Peyer's patch (tissue), 4 donors: ENCODE measurements at regions not wholly inside any gene's neighbourhood (a gene's known extent, or its start where the extent isn't known, plus 50 kb on each side); places are given as distances from the start of the nearest gene placed in this dataset.

Experiments
- DNase-seq, 3 donors: peaks; one replicate each; pipeline ENCODE4 v3.0.0-alpha.2; 2017 to 2019
- H3K27ac ChIP-seq, 4 donors: fragments of 200-600 bp; sonication (generic); one replicate each; pipeline ENCODE4 v1.5.1; 2016 to 2019
- H3K27me3 ChIP-seq, 2 donors: fragments of 200-600 bp; sonication (generic); one replicate each; pipeline ENCODE4 v1.5.1; 2019
- H3K36me3 ChIP-seq, 3 donors: fragments of 200-600 bp; sonication (generic); one replicate each; pipeline ENCODE4 v1.5.1; 2016 to 2019
- H3K4me1 ChIP-seq, 4 donors: fragments of 200-600 bp; sonication (generic); one replicate each; pipeline ENCODE4 v1.5.1; 2016 to 2019
- H3K4me3 ChIP-seq, 4 donors: fragments of 200-600 bp; sonication (generic); 1 replicate in 3 of 4; 2 replicates in 1 of 4; pipeline ENCODE4 v1.5.1; 2016 to 2019; ENCODE audit warnings: mild to moderate bottlenecking in 1 of 4
- H3K9me3 ChIP-seq, 4 donors: fragments of 200-600 bp; sonication (generic); one replicate each; pipeline ENCODE4 v1.5.1; 2016 to 2019; ENCODE audit warnings: mild to moderate bottlenecking in 1 of 4
- CTCF ChIP-seq, 6 experiments: fragments of 450-650 bp in 4 of 6; fragments of 200-600 bp in 2 of 6; sonication (generic) in 1 of 6; IDR thresholded peaks; one replicate each; pipeline ENCODE4 v1.5.1; 2017 to 2019; ENCODE audit warnings: antibody characterized with exemption in 6 of 6, mild to moderate bottlenecking in 3 of 6, moderate library complexity in 1 of 6
- POLR2A ChIP-seq, 2 donors: fragments of 450-650 bp; IDR thresholded peaks; one replicate each; pipeline ENCODE4 v1.5.1; 2017; ENCODE audit warnings: antibody characterized with exemption in 2 of 2, mild to moderate bottlenecking in 2 of 2, moderate library complexity in 2 of 2

GRCh38 chr6:22929311-22929985 is 360.1 kb downstream of the HDGFL1 start:
- Histone ChIP-seq H3K4me1 (no peaks in the 10 kb centered on the region), H3K36me3 (no peaks in the 10 kb centered on the region), H3K9me3 (no peaks in the 10 kb centered on the region), H3K27ac (no peak overlapping the region), H3K27me3 (no peaks in the 10 kb centered on the region), H3K4me3 (no peak overlapping the region)
- no peak for DNase-seq
- TF ChIP-seq POLR2A (IDR thresholded peaks at IDR 0.05), result no peak
- no peak for TF ChIP-seq CTCF (IDR thresholded peaks at IDR 0.05)

- DNase-seq, result no peak
- H3K27me3 ChIP-seq, result no peaks in the 10 kb centered on the region
- H3K27ac ChIP-seq, result no peak overlapping the region
- TF ChIP-seq POLR2A (IDR thresholded peaks at IDR 0.05) (no peak), CTCF (IDR thresholded peaks at IDR 0.05) (no peak)
- H3K4me1 ChIP-seq, result no peaks in the 10 kb centered on the region
- no peaks in the 10 kb centered on the region for H3K9me3 ChIP-seq
- H3K4me3 ChIP-seq, result no peak overlapping the region
- no peaks in the 10 kb centered on the region for H3K36me3 ChIP-seq
These were observed 371.4 kb downstream of the HDGFL1 start for GRCh38 chr6:22940581-22941290.

- no peaks in the 10 kb centered on the region for H3K9me3 ChIP-seq
- no peaks in the 10 kb centered on the region for H3K27me3 ChIP-seq
- H3K27ac ChIP-seq, result no peak overlapping the region
- no peak for DNase-seq
- no peaks in the 10 kb centered on the region for H3K36me3 ChIP-seq
- H3K4me3 ChIP-seq, result no peak overlapping the region
- no peak for TF ChIP-seq CTCF (IDR thresholded peaks at IDR 0.05)
- TF ChIP-seq POLR2A (IDR thresholded peaks at IDR 0.05), result no peak
- H3K4me1 ChIP-seq, result no peaks in the 10 kb centered on the region
These were observed 373.0 kb downstream of the HDGFL1 start for GRCh38 chr6:22942403-22942802.

GRCh38 chr6:22943327-22943726 is 374.0 kb downstream of the HDGFL1 start:
- Histone ChIP-seq H3K27me3 (no peaks in the 10 kb centered on the region), H3K4me1 (no peaks in the 10 kb centered on the region)

GRCh38 chr6:22949967-22950366 is 380.6 kb downstream of the HDGFL1 start:
- DNase-seq, result no peak
- no peaks in the 10 kb centered on the region for H3K27me3 ChIP-seq
- no peaks in the 10 kb centered on the region for H3K36me3 ChIP-seq
- no peaks in the 10 kb centered on the region for H3K4me1 ChIP-seq
- H3K4me3 ChIP-seq, result no peak overlapping the region
- TF ChIP-seq CTCF (IDR thresholded peaks at IDR 0.05) (no peak), POLR2A (IDR thresholded peaks at IDR 0.05) (no peak)
- no peak overlapping the region for H3K27ac ChIP-seq
- no peaks in the 10 kb centered on the region for H3K9me3 ChIP-seq

More at GRCh38 chr6:22943327-22943726, 374.0 kb downstream of the HDGFL1 start:
- no peaks in the 10 kb centered on the region for H3K36me3 ChIP-seq
- H3K9me3 ChIP-seq, result no peaks in the 10 kb centered on the region
- DNase-seq, result no peak
- H3K4me3 ChIP-seq, result no peak overlapping the region
- no peak for TF ChIP-seq POLR2A (IDR thresholded peaks at IDR 0.05)
- TF ChIP-seq CTCF (IDR thresholded peaks at IDR 0.05), result no peak
- no peak overlapping the region for H3K27ac ChIP-seq
